ENCODE measurements at regions not wholly inside any gene's neighbourhood (a gene's known extent, or its start where the extent isn't known, plus 50 kb on each side); places are given as distances from the start of the nearest gene placed in this dataset.

DNA sequence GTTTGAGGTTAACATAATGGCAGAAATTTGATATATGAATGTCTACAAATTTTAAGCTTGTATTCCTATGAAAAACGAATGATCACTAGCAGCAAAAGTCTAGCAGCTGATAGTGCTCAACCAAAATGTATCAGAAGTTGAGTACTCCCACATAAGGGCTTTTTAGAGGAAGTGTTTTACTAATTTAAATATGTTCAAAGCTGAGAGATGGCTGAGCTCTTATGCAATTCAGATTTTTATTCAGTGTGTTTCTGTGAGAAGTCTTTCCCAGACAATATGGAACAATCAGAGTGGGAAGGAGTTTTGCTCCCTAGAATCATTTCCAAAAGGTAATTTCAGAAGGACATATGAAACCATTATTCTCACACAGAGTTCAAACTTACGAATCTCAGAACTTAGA is 327.0 kb downstream of the ZPLD1 start:
- TF ChIP-seq, protein P1, sequence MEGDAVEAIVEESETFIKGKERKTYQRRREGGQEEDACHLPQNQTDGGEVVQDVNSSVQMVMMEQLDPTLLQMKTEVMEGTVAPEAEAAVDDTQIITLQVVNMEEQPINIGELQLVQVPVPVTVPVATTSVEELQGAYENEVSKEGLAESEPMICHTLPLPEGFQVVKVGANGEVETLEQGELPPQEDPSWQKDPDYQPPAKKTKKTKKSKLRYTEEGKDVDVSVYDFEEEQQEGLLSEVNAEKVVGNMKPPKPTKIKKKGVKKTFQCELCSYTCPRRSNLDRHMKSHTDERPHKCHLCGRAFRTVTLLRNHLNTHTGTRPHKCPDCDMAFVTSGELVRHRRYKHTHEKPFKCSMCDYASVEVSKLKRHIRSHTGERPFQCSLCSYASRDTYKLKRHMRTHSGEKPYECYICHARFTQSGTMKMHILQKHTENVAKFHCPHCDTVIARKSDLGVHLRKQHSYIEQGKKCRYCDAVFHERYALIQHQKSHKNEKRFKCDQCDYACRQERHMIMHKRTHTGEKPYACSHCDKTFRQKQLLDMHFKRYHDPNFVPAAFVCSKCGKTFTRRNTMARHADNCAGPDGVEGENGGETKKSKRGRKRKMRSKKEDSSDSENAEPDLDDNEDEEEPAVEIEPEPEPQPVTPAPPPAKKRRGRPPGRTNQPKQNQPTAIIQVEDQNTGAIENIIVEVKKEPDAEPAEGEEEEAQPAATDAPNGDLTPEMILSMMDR (conservative IDR thresholded peaks at IDR 0.05; ENCODE audit: low read length): no peak
- no peak overlapping the region for H3K4me3 ChIP-seq (ENCODE audit: low read length)
- DNase-seq (ENCODE audit: low read depth): no peak

DNA sequence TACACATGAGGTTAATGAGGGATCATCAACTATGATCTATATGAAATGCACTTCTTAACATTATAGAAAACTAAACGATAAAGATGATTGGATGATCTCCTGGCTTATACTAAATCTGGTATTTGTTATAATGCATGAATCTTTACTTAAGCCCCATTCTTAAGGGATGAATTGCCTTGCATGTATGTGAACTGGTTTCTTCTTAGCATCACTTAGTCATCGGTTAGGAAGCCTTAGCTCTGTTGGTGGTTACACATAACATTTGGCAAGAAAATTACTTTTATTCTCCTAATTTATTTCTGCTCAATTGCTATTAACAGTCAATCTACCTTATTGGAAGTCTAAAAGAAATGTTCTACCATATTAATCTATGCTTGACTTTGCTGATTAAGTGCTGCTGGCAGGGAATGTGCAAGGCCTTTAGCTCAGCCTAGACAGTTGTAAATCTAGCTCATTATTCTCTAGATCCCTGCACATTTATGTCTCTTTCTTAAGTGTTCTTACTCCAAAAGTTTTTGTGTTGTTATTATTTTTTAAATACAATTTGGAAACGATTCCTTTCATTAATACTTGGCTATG is 356.0 kb downstream of the ZPLD1 start:
- TF ChIP-seq, protein P1 (conservative IDR thresholded peaks at IDR 0.05; ENCODE audit: low read length): no peak
- H3K4me3 ChIP-seq (ENCODE audit: low read length): no peak overlapping the region
- peak; percentile 86 for DNase-seq (ENCODE audit: low read depth)

DNA sequence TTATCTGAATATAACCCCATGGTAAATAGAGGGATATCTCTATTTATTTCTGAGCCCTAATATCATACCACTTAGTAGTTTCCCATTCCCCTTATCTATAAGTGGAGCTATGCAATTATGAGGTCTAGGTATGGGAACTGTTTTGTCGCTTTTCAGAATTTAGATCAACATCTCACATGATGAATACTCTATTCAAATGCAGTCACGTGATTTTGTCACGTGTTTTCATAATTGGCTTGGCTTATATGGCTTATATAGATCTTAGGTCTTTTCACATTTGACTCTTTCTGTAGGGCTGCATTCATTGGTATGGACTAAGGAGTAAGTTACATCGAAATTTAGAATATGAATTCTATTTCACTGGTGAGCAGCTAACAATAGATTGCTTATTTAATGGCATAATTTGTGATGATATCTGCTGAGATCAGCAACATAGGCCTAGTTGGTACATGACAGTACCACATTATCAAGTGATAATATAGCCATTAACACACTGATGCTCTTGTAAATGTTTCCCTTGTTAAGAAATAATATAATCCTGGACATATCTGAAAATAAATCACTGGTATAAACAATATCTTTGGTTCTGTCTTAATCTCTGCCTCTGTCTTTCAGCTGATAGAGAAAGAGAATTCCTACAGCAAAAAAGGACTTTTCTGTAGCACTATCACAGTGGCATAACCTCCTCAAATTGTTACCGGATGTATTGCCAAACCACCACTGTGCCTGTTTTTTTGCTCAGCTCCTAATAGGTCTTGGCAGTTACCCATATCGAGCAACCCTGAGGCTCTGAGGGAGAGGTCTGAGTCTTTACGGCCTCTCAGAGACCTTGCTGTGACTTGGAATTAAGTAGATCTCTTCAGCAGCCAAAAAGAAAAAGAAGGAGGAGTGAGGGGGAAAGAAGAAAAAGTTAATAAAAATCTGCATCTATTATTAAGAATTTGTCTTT is 357.1 kb downstream of the ZPLD1 start:
- DNase-seq (ENCODE audit: low read depth): peak; percentile 67
- TF ChIP-seq, protein P1 (conservative IDR thresholded peaks at IDR 0.05; ENCODE audit: low read length): no peak
- H3K4me3 ChIP-seq (ENCODE audit: low read length): no peak overlapping the region

DNA sequence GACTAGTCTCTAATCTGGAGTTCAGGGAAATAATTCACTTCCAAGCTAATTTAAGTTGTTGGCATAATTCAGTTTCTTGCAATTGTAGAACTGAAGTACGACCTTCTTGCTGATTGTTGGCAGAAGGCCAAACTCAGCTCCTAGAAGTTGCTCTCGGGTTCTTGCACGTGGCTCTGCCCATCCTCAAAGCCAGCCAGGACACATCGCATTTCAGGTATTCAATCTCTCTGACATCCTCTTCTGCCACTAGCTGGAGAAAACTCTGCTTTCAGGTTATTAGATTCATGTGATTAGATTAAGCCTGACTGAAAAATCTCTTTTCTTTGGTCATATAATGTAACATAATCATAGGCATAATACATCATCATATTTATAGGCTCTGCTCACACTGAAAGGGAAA is 362.0 kb downstream of the ZPLD1 start:
- TF ChIP-seq, protein P1 (conservative IDR thresholded peaks at IDR 0.05; ENCODE audit: low read length): no peak

DNA sequence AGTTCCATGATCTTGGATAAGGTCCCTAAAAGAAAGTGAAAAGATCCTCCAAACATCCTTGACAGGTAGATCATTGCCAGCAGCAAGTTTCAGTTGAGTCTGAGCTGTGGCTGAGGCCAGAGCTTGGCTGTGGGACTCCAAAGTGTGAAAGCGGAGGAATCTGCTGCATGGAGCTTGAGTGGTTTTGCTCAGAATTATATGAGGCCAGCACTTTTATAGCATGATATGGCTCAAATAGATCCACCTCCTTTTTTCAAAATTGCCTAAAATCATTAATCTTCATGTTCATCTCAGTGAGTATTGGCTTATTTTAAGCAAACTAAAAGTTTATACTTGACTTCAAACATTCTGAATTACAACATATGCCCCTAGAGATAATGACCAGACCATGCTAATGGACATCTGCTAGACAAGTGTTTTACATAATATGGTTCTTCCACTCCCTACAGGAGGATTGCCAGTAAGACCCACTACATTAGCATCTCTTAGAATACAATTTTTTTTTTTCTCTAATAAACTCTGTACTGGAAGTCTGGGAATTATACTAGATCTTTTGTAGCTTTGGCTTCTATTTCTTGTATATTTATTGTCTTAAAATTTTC is 368.1 kb downstream of the ZPLD1 start:
- TF ChIP-seq, protein P1 (conservative IDR thresholded peaks at IDR 0.05; ENCODE audit: low read length): no peak
- H3K4me3 ChIP-seq (ENCODE audit: low read length): no peak overlapping the region
- no peak for DNase-seq (ENCODE audit: low read depth)

More for the DNA sequence above, 362.0 kb downstream of the ZPLD1 start:
- no peak overlapping the region for H3K4me3 ChIP-seq (ENCODE audit: low read length)
- no peak for DNase-seq (ENCODE audit: low read depth)

DNA sequence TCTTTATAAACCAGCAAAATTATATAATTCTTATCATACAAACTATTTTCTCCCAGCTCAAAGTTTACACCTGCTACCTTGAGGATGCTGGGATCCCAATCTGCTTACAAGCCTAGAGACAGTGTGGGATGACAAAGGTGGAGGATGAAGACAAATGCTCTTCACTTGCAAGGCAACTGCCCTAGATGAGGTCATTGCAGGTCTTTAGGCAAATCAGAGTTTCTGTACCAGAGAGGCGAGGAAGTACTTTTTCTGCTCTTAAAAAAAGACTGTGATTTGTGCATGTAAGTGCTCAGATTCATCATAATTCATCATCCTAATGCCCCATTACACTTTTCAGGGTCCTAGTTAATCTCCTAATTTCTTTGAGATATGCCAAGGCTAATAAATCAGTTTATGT is 376.1 kb downstream of the ZPLD1 start:
- no peak for DNase-seq (ENCODE audit: low read depth)
- TF ChIP-seq, protein P1 (conservative IDR thresholded peaks at IDR 0.05; ENCODE audit: low read length): no peak

More for the DNA sequence above, 376.1 kb downstream of the ZPLD1 start:
- H3K4me3 ChIP-seq (ENCODE audit: low read length): no peak overlapping the region
